GM06990 (cell line): ENCODE measurements at regions not wholly inside any gene's neighbourhood (a gene's known extent, or its start where the extent isn't known, plus 50 kb on each side); places are given as distances from the start of the nearest gene placed in this dataset.

ENCODE experiments used
- DNase-seq: peaks from one replicate; pipeline ENCODE4 v3.0.0-alpha.2; 2011; ENCODE audit not compliant: insufficient read length; ENCODE audit errors: extremely low read depth
- H3K27me3 ChIP-seq: replicated peaks from 2 replicates; pipeline ENCODE4 v1.6.0; 2011; ENCODE audit warnings: low read length; ENCODE audit not compliant: control insufficient read depth, insufficient read depth
- H3K36me3 ChIP-seq: 2 replicates; pipeline ENCODE4 v1.5.1; 2011; ENCODE audit warnings: low read length; ENCODE audit not compliant: control insufficient read depth, insufficient read depth
- H3K4me3 ChIP-seq: replicated peaks from 2 replicates; pipeline ENCODE4 v1.5.1; 2011; ENCODE audit warnings: low read depth, mild to moderate bottlenecking, control low read depth, low read length
- TF ChIP-seq, protein P1 (sequence below): IDR thresholded peaks from 2 replicates; pipeline ENCODE4 v1.5.1; 2011; ENCODE audit warnings: low read length, control low read depth, mild to moderate bottlenecking, inconsistent platforms; ENCODE audit not compliant: insufficient read depth, poor library complexity, severe bottlenecking

GRCh38 chr12:42779186-42779859, 189.8 kb upstream of the PRICKLE1 start:
- TF ChIP-seq, protein P1, sequence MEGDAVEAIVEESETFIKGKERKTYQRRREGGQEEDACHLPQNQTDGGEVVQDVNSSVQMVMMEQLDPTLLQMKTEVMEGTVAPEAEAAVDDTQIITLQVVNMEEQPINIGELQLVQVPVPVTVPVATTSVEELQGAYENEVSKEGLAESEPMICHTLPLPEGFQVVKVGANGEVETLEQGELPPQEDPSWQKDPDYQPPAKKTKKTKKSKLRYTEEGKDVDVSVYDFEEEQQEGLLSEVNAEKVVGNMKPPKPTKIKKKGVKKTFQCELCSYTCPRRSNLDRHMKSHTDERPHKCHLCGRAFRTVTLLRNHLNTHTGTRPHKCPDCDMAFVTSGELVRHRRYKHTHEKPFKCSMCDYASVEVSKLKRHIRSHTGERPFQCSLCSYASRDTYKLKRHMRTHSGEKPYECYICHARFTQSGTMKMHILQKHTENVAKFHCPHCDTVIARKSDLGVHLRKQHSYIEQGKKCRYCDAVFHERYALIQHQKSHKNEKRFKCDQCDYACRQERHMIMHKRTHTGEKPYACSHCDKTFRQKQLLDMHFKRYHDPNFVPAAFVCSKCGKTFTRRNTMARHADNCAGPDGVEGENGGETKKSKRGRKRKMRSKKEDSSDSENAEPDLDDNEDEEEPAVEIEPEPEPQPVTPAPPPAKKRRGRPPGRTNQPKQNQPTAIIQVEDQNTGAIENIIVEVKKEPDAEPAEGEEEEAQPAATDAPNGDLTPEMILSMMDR = no peak
- Histone ChIP-seq H3K27me3 (no peaks in the 10 kb centered on the region), H3K36me3 (no peaks in the 10 kb centered on the region), H3K4me3 (no peak overlapping the region)
- no peak for DNase-seq

- H3K4me3 ChIP-seq = no peak overlapping the region
- TF ChIP-seq, protein P1 = no peak
- H3K36me3 ChIP-seq = no peaks in the 10 kb centered on the region
- H3K27me3 ChIP-seq = no peaks in the 10 kb centered on the region
- no peak for DNase-seq
These were observed 186.8 kb upstream of the PRICKLE1 start for GRCh38 chr12:42776396-42776795.

DNA sequence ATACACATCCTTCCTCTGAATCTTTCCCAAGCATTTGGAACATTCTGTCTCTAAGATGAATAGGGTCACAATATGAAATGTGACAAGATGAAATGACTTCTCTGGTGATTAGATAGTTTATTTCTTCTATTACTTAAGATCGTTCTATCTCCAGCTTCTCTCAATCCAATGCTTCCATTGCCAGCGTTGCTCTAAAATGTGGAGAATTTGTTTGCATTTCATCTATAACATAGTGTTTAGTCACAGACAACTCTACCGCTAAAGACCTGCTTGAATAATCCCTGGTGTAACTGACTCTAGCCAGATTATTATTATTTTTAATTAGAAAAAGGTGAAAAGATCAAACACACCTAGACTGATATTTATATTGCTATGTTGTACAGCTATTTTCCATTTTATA, 184.7 kb upstream of the PRICKLE1 start:
- TF ChIP-seq, protein P1 = no peak
- no peaks in the 10 kb centered on the region for H3K27me3 ChIP-seq
- no peak overlapping the region for H3K4me3 ChIP-seq
- no peak for DNase-seq
- H3K36me3 ChIP-seq = no peaks in the 10 kb centered on the region

DNA sequence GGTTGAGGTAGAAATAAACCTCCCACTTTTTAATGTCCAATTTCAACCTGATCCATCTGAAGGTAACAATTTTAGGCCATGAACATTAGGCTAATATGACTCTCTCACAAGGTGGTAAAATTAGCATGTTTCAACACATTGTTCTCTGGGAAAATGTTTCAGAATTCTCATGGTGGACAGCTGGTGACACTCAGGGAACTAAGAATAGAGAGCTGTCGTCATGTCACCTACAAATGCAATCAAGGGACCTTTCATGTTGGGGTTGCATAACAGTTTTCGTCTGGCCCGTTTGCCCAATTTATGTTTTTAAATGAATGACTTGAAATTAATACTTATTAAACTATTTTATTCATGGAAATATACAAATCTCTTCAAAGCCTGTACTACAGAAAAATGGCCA, 180.7 kb upstream of the PRICKLE1 start:
- no peaks in the 10 kb centered on the region for H3K27me3 ChIP-seq
- no peaks in the 10 kb centered on the region for H3K36me3 ChIP-seq
- no peak for DNase-seq
- H3K4me3 ChIP-seq = no peak overlapping the region
- TF ChIP-seq, protein P1 = no peak

- Histone ChIP-seq H3K27me3 (no peaks in the 10 kb centered on the region), H3K4me3 (no peak overlapping the region), H3K36me3 (no peaks in the 10 kb centered on the region)
- DNase-seq = no peak
- TF ChIP-seq, protein P1 = no peak
These were observed 179.9 kb upstream of the PRICKLE1 start for GRCh38 chr12:42769455-42769854.

- Histone ChIP-seq H3K27me3 (no peaks in the 10 kb centered on the region), H3K36me3 (no peaks in the 10 kb centered on the region), H3K4me3 (no peak overlapping the region)
- no peak for DNase-seq
- TF ChIP-seq, protein P1 = no peak
These were observed 178.5 kb upstream of the PRICKLE1 start for GRCh38 chr12:42767998-42768397.
